ENCODE measurements at regions not wholly inside any gene's neighbourhood (a gene's known extent, or its start where the extent isn't known, plus 50 kb on each side); places are given as distances from the start of the nearest gene placed in this dataset.

DNA sequence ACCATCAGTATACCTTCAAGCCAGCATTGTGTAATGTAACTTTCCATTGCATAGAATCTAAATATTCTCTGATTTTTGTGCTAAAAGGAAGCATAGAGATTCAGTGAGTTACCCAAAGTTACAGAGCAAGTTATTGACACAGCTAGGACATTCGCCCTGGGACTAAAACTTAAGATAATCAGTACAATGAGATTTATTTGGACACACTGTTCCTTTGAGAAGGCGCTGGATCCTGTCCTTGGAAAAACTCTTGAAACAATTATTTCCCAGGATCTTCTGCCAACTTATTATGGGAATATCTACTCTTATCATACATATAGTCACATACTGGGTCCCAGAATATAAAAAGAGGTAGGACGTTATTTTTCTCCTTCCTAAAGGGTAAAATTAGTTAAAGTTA, 392.0 kb downstream of the UBE2NL start:
- TF ChIP-seq, protein P1, sequence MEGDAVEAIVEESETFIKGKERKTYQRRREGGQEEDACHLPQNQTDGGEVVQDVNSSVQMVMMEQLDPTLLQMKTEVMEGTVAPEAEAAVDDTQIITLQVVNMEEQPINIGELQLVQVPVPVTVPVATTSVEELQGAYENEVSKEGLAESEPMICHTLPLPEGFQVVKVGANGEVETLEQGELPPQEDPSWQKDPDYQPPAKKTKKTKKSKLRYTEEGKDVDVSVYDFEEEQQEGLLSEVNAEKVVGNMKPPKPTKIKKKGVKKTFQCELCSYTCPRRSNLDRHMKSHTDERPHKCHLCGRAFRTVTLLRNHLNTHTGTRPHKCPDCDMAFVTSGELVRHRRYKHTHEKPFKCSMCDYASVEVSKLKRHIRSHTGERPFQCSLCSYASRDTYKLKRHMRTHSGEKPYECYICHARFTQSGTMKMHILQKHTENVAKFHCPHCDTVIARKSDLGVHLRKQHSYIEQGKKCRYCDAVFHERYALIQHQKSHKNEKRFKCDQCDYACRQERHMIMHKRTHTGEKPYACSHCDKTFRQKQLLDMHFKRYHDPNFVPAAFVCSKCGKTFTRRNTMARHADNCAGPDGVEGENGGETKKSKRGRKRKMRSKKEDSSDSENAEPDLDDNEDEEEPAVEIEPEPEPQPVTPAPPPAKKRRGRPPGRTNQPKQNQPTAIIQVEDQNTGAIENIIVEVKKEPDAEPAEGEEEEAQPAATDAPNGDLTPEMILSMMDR (IDR thresholded peaks at IDR 0.05), result no peak
- no peak for TF ChIP-seq POLR2A (IDR thresholded peaks at IDR 0.05)
